B cell (primary cell): ENCODE measurements at regions not wholly inside any gene's neighbourhood (a gene's known extent, or its start where the extent isn't known, plus 50 kb on each side); places are given as distances from the start of the nearest gene placed in this dataset.

Experiments
- ATAC-seq: fragments of 200-7000 bp; cut with Tn5 transposase; one replicate; pipeline ENCODE4 v1.10.0; 2021; ENCODE audit warnings: low read depth, mild to moderate bottlenecking, moderate number of reproducible peaks, moderate library complexity
- CTCF ChIA-PET: fragments of 350-600 bp; sonication (Branson Sonifier 250); formaldehyde crosslinking; loops from one replicate; lab custom pipeline; 2021; ENCODE audit warnings: antibody characterized with exemption, inconsistent platforms; lab: Charles Lee
- POLR2A ChIA-PET: fragments of 350-600 bp; sonication (Branson Sonifier 250); formaldehyde crosslinking; loops from one replicate; lab custom pipeline; 2021; ENCODE audit warnings: antibody characterized with exemption; lab: Charles Lee
- DNase-seq: peaks from one replicate; pipeline ENCODE4 v3.0.0; 2013
- H2AFZ ChIP-seq: 2 replicates; pipeline ENCODE4 v1.6.1; 2012; ENCODE audit warnings: mild to moderate bottlenecking, low read depth, low read length; ENCODE audit not compliant: insufficient read depth, poor library complexity, severe bottlenecking
- H3K27ac ChIP-seq, 2 donors: 1 replicate in 1 of 2; 2 replicates in 1 of 2; pipeline ENCODE4 v1.5.1; 2012 to 2013; ENCODE audit warnings: low read length in 2 of 2, mild to moderate bottlenecking in 2 of 2, moderate library complexity in 1 of 2
- H3K27me3 ChIP-seq, 4 experiments: fragments of 200-600 bp in 1 of 4; sonication (generic) in 1 of 4; replicated peaks in 1 of 4; 1 replicate in 2 of 4; 2 replicates in 2 of 4; pipeline versions ENCODE4 v1.6.1 to v1.7.0; 2013 to 2016; ENCODE audit warnings: low read length in 3 of 4, mild to moderate bottlenecking in 2 of 4, mixed read lengths in 1 of 4, moderate library complexity in 1 of 4; ENCODE audit not compliant: insufficient read depth in 4 of 4, control insufficient read depth in 3 of 4; ENCODE audit errors: control extremely low read depth in 1 of 4
- H3K36me3 ChIP-seq, 2 experiments: replicated peaks in 1 of 2; 1 replicate in 1 of 2; 2 replicates in 1 of 2; pipeline versions ENCODE4 v1.6.1 to v1.7.1; 2013; ENCODE audit warnings: low read length in 1 of 2; ENCODE audit not compliant: insufficient read depth in 2 of 2, control insufficient read depth in 1 of 2; ENCODE audit errors: control extremely low read depth in 1 of 2, extremely low read depth in 1 of 2
- H3K4me1 ChIP-seq, 2 donors: fragments of 200-600 bp in 1 of 2; sonication (generic) in 1 of 2; 1 replicate in 1 of 2; 2 replicates in 1 of 2; pipeline versions ENCODE4 v1.5.1 to v1.6.1; 2013 to 2017; ENCODE audit warnings: low read length in 2 of 2; ENCODE audit not compliant: control insufficient read depth in 2 of 2, insufficient read depth in 2 of 2
- H3K4me2 ChIP-seq: replicated peaks from 2 replicates; pipeline ENCODE3; 2012; ENCODE audit warnings: mild to moderate bottlenecking, low read depth, low read length; ENCODE audit not compliant: poor library complexity, severe bottlenecking
- H3K4me3 ChIP-seq, 5 experiments: fragments of 200-600 bp in 1 of 5; sonication (generic) in 1 of 5; 1 replicate in 3 of 5; 2 replicates in 2 of 5; pipeline versions ENCODE4 v1.5.1 to v1.7.0; 2011 to 2016; ENCODE audit warnings: low read length in 4 of 5, mild to moderate bottlenecking in 4 of 5, low read depth in 2 of 5, control low read depth in 1 of 5, moderate library complexity in 1 of 5; ENCODE audit not compliant: insufficient read depth in 1 of 5; ENCODE audit errors: control extremely low read depth in 1 of 5, extremely low read depth in 1 of 5
- H3K79me2 ChIP-seq: fragments of 200-600 bp; sonication (generic); one replicate; pipeline ENCODE4 v1.6.0; 2016; ENCODE audit warnings: low read length; ENCODE audit not compliant: control insufficient read depth, insufficient read depth
- H3K9ac ChIP-seq: fragments of 200-600 bp; sonication (generic); 2 replicates; pipeline ENCODE4 v1.6.1; 2017; ENCODE audit warnings: mild to moderate bottlenecking, low read length, moderate library complexity
- H3K9me3 ChIP-seq, 3 donors: one replicate each; pipeline versions ENCODE4 v1.6.1 to v1.7.1; 2013; ENCODE audit warnings: low read length in 2 of 3; ENCODE audit not compliant: control insufficient read depth in 2 of 3, insufficient read depth in 1 of 3; ENCODE audit errors: control extremely low read depth in 1 of 3
- H4K20me1 ChIP-seq: 2 replicates; pipeline ENCODE4 v1.6.0; 2012; ENCODE audit warnings: mild to moderate bottlenecking, low read length; ENCODE audit not compliant: insufficient read depth, control insufficient read depth, poor library complexity, severe bottlenecking
- H3K27ac Mint-ChIP-seq: one replicate; pipeline ENCODE4 v1.8.0; 2021; ENCODE audit warnings: mixed read lengths
- H3K27me3 Mint-ChIP-seq: one replicate; pipeline ENCODE4 v1.8.0; 2021; ENCODE audit warnings: mixed read lengths
- H3K4me1 Mint-ChIP-seq: one replicate; pipeline ENCODE4 v1.8.0; 2021; ENCODE audit warnings: mixed read lengths
- H3K4me3 Mint-ChIP-seq: one replicate; pipeline ENCODE4 v1.8.0; 2021; ENCODE audit warnings: mixed read lengths
- H3K9me3 Mint-ChIP-seq: one replicate; pipeline ENCODE4 v1.8.0; 2022; ENCODE audit warnings: mixed read lengths; ENCODE audit not compliant: insufficient read depth
- EZH2 ChIP-seq: IDR thresholded peaks from 2 replicates; pipeline ENCODE4 v1.6.1; 2012; ENCODE audit warnings: borderline replicate concordance, low read depth, mild to moderate bottlenecking, moderate library complexity, low read length; ENCODE audit not compliant: insufficient read depth, poor library complexity, severe bottlenecking
- WGBS: methylation state at CpG from one replicate; pipeline ENCODE4 v1.1.5; 2013; ENCODE audit warnings: missing lambda C conversion rate; ENCODE audit not compliant: insufficient coverage; 5-methylcytosine and 5-hydroxymethylcytosine counted together
- intact Hi-C: fragments of 100-400 bp; cut with micrococcal nuclease; formaldehyde crosslinking; loops from one replicate; pipeline ENCODE4 v1.10.0; 2022
- TF ChIP-seq, protein P1 (sequence below): fragments of 200-600 bp; IDR thresholded peaks from one replicate; pipeline ENCODE4 v1.8.0; 2022; ENCODE audit warnings: antibody characterized with exemption, mild to moderate bottlenecking

DNA sequence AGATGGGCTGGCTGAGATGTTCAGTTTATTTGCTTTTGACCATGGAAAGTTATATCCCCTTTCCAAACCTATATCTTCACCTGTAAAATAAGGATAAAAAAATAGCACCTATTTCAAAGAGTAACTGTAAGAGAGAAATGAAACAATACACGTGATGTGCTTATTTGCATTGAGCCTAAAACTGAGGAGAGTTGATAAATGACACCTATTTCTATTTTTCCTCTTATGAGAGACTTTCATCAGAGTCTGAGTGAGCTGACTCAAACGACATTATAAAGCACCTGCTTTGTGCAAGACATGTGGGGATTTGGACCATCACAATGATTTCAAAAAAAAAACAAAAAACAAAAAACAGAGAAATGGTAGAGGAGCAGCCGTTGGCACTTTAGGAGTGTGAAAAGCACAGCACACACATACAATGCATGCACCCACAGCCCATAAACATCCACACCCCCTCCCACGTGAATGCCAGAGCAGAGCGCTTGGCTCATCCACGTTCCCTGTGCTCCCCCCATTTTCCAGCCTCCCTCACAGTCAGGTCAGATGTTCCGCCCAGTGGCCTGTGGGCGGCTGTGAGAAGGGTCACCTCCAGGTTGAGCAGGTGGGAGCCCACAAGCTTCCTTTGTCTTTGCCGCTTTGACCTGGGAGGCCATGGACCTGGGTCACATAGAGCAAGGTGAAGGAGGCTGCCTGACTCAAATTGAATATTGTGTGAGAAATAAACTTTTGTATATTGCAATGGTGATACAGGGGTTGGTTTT lies 253.2 kb upstream of the ZNF32 start:
- H2AFZ ChIP-seq: no peak overlapping the region
- intact Hi-C loops: no loop called here
- no peaks in the 10 kb centered on the region for H3K79me2 ChIP-seq
- H4K20me1 ChIP-seq: no peaks in the 10 kb centered on the region
- CTCF ChIA-PET: no interaction called here
- Mint-ChIP-seq H3K4me1 (no peaks in the 10 kb centered on the region), H3K27ac (no peak overlapping the region), H3K4me3 (no peak overlapping the region), H3K9me3 (no peaks in the 10 kb centered on the region), H3K27me3 (no peaks in the 10 kb centered on the region)
- WGBS: 89% methylated on average over 7 of the region's 9 CpGs
- H3K27ac ChIP-seq: no peak overlapping the region
- peaks cover 0 to 3% (median 0%) of the 10 kb centered on the region in 4 experiments for H3K27me3 ChIP-seq
- H3K36me3 ChIP-seq: no peaks in the 10 kb centered on the region
- no peak overlapping the region for H3K4me2 ChIP-seq
- ATAC-seq (no peak), DNase-seq (no peak)
- H3K4me3 ChIP-seq: no peak overlapping the region
- TF ChIP-seq EZH2: no peak
- TF ChIP-seq, protein P1, sequence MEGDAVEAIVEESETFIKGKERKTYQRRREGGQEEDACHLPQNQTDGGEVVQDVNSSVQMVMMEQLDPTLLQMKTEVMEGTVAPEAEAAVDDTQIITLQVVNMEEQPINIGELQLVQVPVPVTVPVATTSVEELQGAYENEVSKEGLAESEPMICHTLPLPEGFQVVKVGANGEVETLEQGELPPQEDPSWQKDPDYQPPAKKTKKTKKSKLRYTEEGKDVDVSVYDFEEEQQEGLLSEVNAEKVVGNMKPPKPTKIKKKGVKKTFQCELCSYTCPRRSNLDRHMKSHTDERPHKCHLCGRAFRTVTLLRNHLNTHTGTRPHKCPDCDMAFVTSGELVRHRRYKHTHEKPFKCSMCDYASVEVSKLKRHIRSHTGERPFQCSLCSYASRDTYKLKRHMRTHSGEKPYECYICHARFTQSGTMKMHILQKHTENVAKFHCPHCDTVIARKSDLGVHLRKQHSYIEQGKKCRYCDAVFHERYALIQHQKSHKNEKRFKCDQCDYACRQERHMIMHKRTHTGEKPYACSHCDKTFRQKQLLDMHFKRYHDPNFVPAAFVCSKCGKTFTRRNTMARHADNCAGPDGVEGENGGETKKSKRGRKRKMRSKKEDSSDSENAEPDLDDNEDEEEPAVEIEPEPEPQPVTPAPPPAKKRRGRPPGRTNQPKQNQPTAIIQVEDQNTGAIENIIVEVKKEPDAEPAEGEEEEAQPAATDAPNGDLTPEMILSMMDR: no peak
- no peak overlapping the region for H3K9ac ChIP-seq
- H3K4me1 ChIP-seq: no peaks in the 10 kb centered on the region
- POLR2A ChIA-PET: no interaction called here
- H3K9me3 ChIP-seq: peaks cover 0 to 15% (median 0%) of the 10 kb centered on the region in 3 donors

DNA sequence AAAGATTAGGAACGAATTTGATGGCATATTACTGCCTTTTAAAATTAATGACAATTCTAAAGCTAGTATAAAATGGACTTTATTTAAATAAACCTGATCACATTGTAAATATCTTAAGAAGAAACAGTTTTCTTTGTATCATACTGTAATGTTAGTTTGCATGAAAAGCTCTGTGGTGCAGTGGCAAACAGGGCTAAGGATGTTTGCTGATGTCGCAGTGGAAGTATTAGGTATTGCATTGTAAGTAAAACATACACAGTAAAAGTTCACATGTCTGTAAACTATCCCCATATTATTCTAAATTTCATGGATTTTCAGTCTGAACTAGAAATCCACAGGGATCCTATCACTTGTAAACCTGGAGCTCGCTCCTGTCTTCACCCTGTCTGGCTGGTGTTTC lies 252.6 kb upstream of the ZNF32 start:
- Histone ChIP-seq H3K9ac (no peak overlapping the region), H3K27me3 (peaks cover 0 to 3% (median 0%) of the 10 kb centered on the region in 4 experiments), H3K4me3 (no peak overlapping the region), H3K4me1 (no peaks in the 10 kb centered on the region), H3K27ac (no peak overlapping the region), H3K9me3 (peaks cover 0 to 15% (median 0%) of the 10 kb centered on the region in 3 donors), H2AFZ (no peak overlapping the region), H3K36me3 (no peaks in the 10 kb centered on the region), H3K4me2 (no peak overlapping the region), H3K79me2 (no peaks in the 10 kb centered on the region), H4K20me1 (no peaks in the 10 kb centered on the region)
- whole genome bisulfite sequencing: no CpG with 5 or more reads among the region's 3 CpGs
- DNase-seq (no peak), ATAC-seq (no peak)
- Mint-ChIP-seq H3K27me3 (no peaks in the 10 kb centered on the region), H3K4me3 (no peak overlapping the region), H3K27ac (no peak overlapping the region), H3K4me1 (no peaks in the 10 kb centered on the region), H3K9me3 (no peaks in the 10 kb centered on the region)
- TF ChIP-seq EZH2: no peak
- TF ChIP-seq, protein P1: no peak
- CTCF ChIA-PET: no interaction called here
- POLR2A ChIA-PET: no interaction called here
- intact Hi-C loops: no loop called here
